WTC11 (cell line): ENCODE measurements at regions not wholly inside any gene's neighbourhood (a gene's known extent, or its start where the extent isn't known, plus 50 kb on each side); places are given as distances from the start of the nearest gene placed in this dataset.

Experiments
- ATAC-seq: fragments of 200-7000 bp; cut with Tn5 transposase; 2 replicates; pipeline ENCODE4 v1.10.0; 2021; ENCODE audit warnings: mild to moderate bottlenecking, moderate library complexity
- CTCF ChIA-PET: fragments of 300-600 bp; sonication (Branson Sonifier 250); formaldehyde crosslinking; loops from one replicate; lab custom pipeline; 2021; ENCODE audit warnings: antibody characterized with exemption; lab: Charles Lee
- POLR2A ChIA-PET: fragments of 350-600 bp; sonication (Branson Sonifier 250); formaldehyde crosslinking; loops from one replicate; lab custom pipeline; 2021; ENCODE audit warnings: antibody characterized with exemption; lab: Charles Lee
- DNase-seq: peaks from one replicate; pipeline ENCODE4 v3.0.0; 2021; ENCODE audit warnings: low spot score
- H3K27ac Mint-ChIP-seq: 2 replicates; pipeline ENCODE4 v1.8.0; 2021; ENCODE audit warnings: mixed read lengths
- H3K27me3 Mint-ChIP-seq: 2 replicates; pipeline ENCODE4 v1.8.0; 2021; ENCODE audit warnings: low read depth, mild to moderate bottlenecking, moderate library complexity, mixed read lengths
- H3K36me3 Mint-ChIP-seq: 2 replicates; pipeline ENCODE4 v1.8.0; 2021; ENCODE audit warnings: mixed read lengths
- H3K4me1 Mint-ChIP-seq: 2 replicates; pipeline ENCODE4 v1.8.0; 2022; ENCODE audit warnings: mixed read lengths
- H3K4me3 Mint-ChIP-seq: 2 replicates; pipeline ENCODE4 v1.8.0; 2021; ENCODE audit warnings: mild to moderate bottlenecking, moderate library complexity, mixed read lengths
- H3K9me3 Mint-ChIP-seq: 2 replicates; pipeline ENCODE4 v1.8.0; 2021; ENCODE audit warnings: mixed read lengths
- CREM ChIP-seq: sonication (generic); formaldehyde crosslinking; IDR thresholded peaks from 2 replicates; pipeline ENCODE4 v1.8.1; 2022; ENCODE audit warnings: mild to moderate bottlenecking, missing genetic modification reagents, moderate library complexity
- E2F1 ChIP-seq: sonication (generic); formaldehyde crosslinking; IDR thresholded peaks from 2 replicates; pipeline ENCODE4 v1.8.0; 2022; ENCODE audit warnings: mild to moderate bottlenecking, missing genetic modification reagents
- ELF4 ChIP-seq: sonication (generic); formaldehyde crosslinking; IDR thresholded peaks from 2 replicates; pipeline ENCODE4 v1.8.1; 2022; ENCODE audit warnings: low read depth, mild to moderate bottlenecking, moderate library complexity, missing genetic modification reagents
- FOXK1 ChIP-seq: sonication (generic); formaldehyde crosslinking; IDR thresholded peaks from 2 replicates; pipeline ENCODE4 v1.8.0; 2022; ENCODE audit warnings: mild to moderate bottlenecking, moderate library complexity, missing genetic modification reagents
- FOXP4 ChIP-seq: sonication (generic); formaldehyde crosslinking; IDR thresholded peaks from 2 replicates; pipeline ENCODE4 v1.8.0; 2022; ENCODE audit warnings: mild to moderate bottlenecking, missing genetic modification reagents
- IRF1 ChIP-seq: sonication (generic); formaldehyde crosslinking; IDR thresholded peaks from 2 replicates; pipeline ENCODE4 v1.8.0; 2023; ENCODE audit warnings: missing genetic modification reagents
- JAZF1 ChIP-seq: fragments of 250-450 bp; sonication (Bioruptor Pico); IDR thresholded peaks from 2 replicates; pipeline ENCODE4 v1.9.0; 2021; ENCODE audit warnings: moderate library complexity, mild to moderate bottlenecking, inconsistent platforms
- MYBL2 ChIP-seq: sonication (generic); formaldehyde crosslinking; IDR thresholded peaks from 2 replicates; pipeline ENCODE4 v1.8.1; 2023; ENCODE audit warnings: mild to moderate bottlenecking, moderate library complexity, missing genetic modification reagents
- SOX15 ChIP-seq: fragments of 250-450 bp; sonication (Bioruptor Pico); IDR thresholded peaks from 2 replicates; pipeline ENCODE4 v1.9.0; 2021; ENCODE audit warnings: mild to moderate bottlenecking
- SP1 ChIP-seq: sonication (generic); formaldehyde crosslinking; conservative IDR thresholded peaks from 2 replicates; pipeline ENCODE4 v1.8.1; 2022; ENCODE audit warnings: missing genetic modification reagents
- TEAD4 ChIP-seq: sonication (generic); formaldehyde crosslinking; IDR thresholded peaks from 2 replicates; pipeline ENCODE4 v1.8.0; 2022; ENCODE audit warnings: mild to moderate bottlenecking, missing genetic modification reagents
- ZMAT4 ChIP-seq: fragments of 250-450 bp; sonication (Bioruptor Pico); IDR thresholded peaks from 2 replicates; pipeline ENCODE4 v1.9.0; 2021; ENCODE audit warnings: mild to moderate bottlenecking
- ZNF219 ChIP-seq: sonication (generic); formaldehyde crosslinking; IDR thresholded peaks from 2 replicates; pipeline ENCODE4 v1.8.0; 2023; ENCODE audit warnings: missing genetic modification reagents, mild to moderate bottlenecking, borderline replicate concordance
- ZNF281 ChIP-seq: sonication (generic); formaldehyde crosslinking; IDR thresholded peaks from 2 replicates; pipeline ENCODE4 v1.8.0; 2023; ENCODE audit warnings: mild to moderate bottlenecking, missing genetic modification reagents
- TF ChIP-seq, protein P1 (sequence below): sonication (generic); formaldehyde crosslinking; IDR thresholded peaks from 2 replicates; pipeline ENCODE4 v1.8.1; 2022; ENCODE audit warnings: low read depth, missing genetic modification reagents, borderline replicate concordance
- TF ChIP-seq, protein P2 (sequence below): sonication (generic); formaldehyde crosslinking; IDR thresholded peaks from 2 replicates; pipeline ENCODE4 v1.8.1; 2022; ENCODE audit warnings: mild to moderate bottlenecking, missing genetic modification reagents, moderate library complexity, borderline replicate concordance

DNA sequence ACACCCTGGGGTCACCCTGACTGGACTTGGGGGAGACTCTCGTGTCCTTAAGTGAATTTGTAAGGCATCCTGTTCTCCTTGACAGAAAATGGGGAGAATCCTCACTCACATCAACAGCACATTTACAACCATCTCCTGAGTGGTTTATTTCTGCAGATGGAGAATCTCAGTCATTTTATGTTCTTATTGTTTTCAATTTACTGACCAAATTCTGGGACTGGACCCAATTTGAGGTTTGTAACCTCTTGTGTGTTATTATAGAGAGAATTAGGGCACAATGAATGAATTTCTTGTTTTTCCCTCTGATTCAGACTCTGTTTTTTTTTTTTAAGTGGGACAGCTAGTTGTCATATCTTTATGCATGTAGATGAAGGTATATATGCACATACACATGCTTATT, 104.9 kb downstream of the ADAMTS15 start:
- Mint-ChIP-seq H3K27me3 (no peaks in the 10 kb centered on the region), H3K9me3 (0 out of 2 replicates have a peak, but pooled peaks cover 3% of the 10 kb centered on the region), H3K27ac (no peak overlapping the region), H3K36me3 (no peaks in the 10 kb centered on the region), H3K4me3 (no peak overlapping the region), H3K4me1 (peaks cover 3% of the 10 kb centered on the region)
- ChIA-PET CTCF (interaction anchor here (1.3 kb wide), 1 partner anchor 118 kb away, joined by 4 read pairs; no protein-coding TSS in a partner anchor), POLR2A (no interaction called here)
- DNase-seq (no peak), ATAC-seq (no peak)
- no peak for TF ChIP-seq SOX15
- no peak for TF ChIP-seq ZMAT4
- TF ChIP-seq TEAD4 (CRISPR knock-in tag): no peak
- no peak for TF ChIP-seq E2F1 (CRISPR knock-in tag)
- TF ChIP-seq CREM (CRISPR knock-in tag): no peak
- TF ChIP-seq MYBL2 (CRISPR knock-in tag): no peak
- no peak for TF ChIP-seq IRF1 (CRISPR knock-in tag)
- TF ChIP-seq, protein P1, sequence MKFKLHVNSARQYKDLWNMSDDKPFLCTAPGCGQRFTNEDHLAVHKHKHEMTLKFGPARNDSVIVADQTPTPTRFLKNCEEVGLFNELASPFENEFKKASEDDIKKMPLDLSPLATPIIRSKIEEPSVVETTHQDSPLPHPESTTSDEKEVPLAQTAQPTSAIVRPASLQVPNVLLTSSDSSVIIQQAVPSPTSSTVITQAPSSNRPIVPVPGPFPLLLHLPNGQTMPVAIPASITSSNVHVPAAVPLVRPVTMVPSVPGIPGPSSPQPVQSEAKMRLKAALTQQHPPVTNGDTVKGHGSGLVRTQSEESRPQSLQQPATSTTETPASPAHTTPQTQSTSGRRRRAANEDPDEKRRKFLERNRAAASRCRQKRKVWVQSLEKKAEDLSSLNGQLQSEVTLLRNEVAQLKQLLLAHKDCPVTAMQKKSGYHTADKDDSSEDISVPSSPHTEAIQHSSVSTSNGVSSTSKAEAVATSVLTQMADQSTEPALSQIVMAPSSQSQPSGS (CRISPR knock-in tag): no peak
- no peak for TF ChIP-seq FOXK1 (CRISPR knock-in tag)
- no peak for TF ChIP-seq JAZF1 (CRISPR knock-in tag)
- no peak for TF ChIP-seq ELF4 (CRISPR knock-in tag)
- TF ChIP-seq SP1: no peak
- TF ChIP-seq FOXP4 (CRISPR knock-in tag): no peak
- no peak for TF ChIP-seq ZNF219 (CRISPR knock-in tag)
- TF ChIP-seq ZNF281 (CRISPR knock-in tag): no peak
- TF ChIP-seq, protein P2, sequence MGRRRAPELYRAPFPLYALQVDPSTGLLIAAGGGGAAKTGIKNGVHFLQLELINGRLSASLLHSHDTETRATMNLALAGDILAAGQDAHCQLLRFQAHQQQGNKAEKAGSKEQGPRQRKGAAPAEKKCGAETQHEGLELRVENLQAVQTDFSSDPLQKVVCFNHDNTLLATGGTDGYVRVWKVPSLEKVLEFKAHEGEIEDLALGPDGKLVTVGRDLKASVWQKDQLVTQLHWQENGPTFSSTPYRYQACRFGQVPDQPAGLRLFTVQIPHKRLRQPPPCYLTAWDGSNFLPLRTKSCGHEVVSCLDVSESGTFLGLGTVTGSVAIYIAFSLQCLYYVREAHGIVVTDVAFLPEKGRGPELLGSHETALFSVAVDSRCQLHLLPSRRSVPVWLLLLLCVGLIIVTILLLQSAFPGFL: no peak
